ENCODE measurements at regions not wholly inside any gene's neighbourhood (a gene's known extent, or its start where the extent isn't known, plus 50 kb on each side); places are given as distances from the start of the nearest gene placed in this dataset.
"Not testable (repeated sequence)": the region's sequence is repeated elsewhere in the genome, so short reads cannot be mapped to it uniquely, and the experiment has no call there.

- WGBS, 10 experiments = 50 to 83% (median 80%) methylated on average over 1 to 4 of the region's 4 CpGs; no CpG with 5 or more reads in 7 of the 10 experiments
- ATAC-seq (replicated peaks in 6 of 8) = no peak
- no peak overlapping the region for H3K4me3 ChIP-seq
- in situ Hi-C loops (cut with MboI; ENCODE audit: low pct_unique_long_range_greater_than_20kb in 2 of 9, low sequenced_read_pairs in 9 of 9, unreplicated experiment in 9 of 9) = no loop called here
- H3K27ac ChIP-seq = no peak overlapping the region
- H3K4me1 ChIP-seq (replicated peaks in 1 of 2) = peaks cover 1 to 2% of the 10 kb centered on the region in 2 donors
Measured at GRCh38 chr2:120638450-120638849, 97.2 kb upstream of the GLI2 start.

- 33 to 100% (median 79%) methylated on average over 1 to 4 of the region's 5 CpGs; no CpG with 5 or more reads in 1 of the 10 experiments for WGBS, 10 experiments
- H3K4me1 ChIP-seq (replicated peaks in 1 of 2) = no peaks in the 10 kb centered on the region
- no peak overlapping the region for H3K27ac ChIP-seq
- in situ Hi-C loops (cut with MboI; ENCODE audit: low pct_unique_long_range_greater_than_20kb in 2 of 9, low sequenced_read_pairs in 9 of 9, unreplicated experiment in 9 of 9) = no loop called here
- no peak for ATAC-seq (replicated peaks in 6 of 8)
- no peak overlapping the region for H3K4me3 ChIP-seq
Measured at GRCh38 chr2:120641366-120641771, 94.3 kb upstream of the GLI2 start.

- in situ Hi-C loops (cut with MboI; ENCODE audit: low pct_unique_long_range_greater_than_20kb in 2 of 9, low sequenced_read_pairs in 9 of 9, unreplicated experiment in 9 of 9) = no loop called here
- no peaks in the 10 kb centered on the region for H3K4me1 ChIP-seq (replicated peaks in 1 of 2)
- WGBS, 10 experiments = 49 to 90% (median 71%) methylated on average over 1 to 3 of the region's 4 CpGs; no CpG with 5 or more reads in 3 of the 10 experiments
- H3K4me3 ChIP-seq = no peak overlapping the region
- no peak overlapping the region for H3K27ac ChIP-seq
- no peak for ATAC-seq (replicated peaks in 6 of 8)
Measured at GRCh38 chr2:120642646-120643045, 93.0 kb upstream of the GLI2 start.

GRCh38 chr2:120646994-120647393 is 88.7 kb upstream of the GLI2 start:
- Histone ChIP-seq H3K4me1 (replicated peaks in 1 of 2) (no peaks in the 10 kb centered on the region), H3K27ac (no peak overlapping the region), H3K4me3 (no peak overlapping the region)
- no peak for ATAC-seq (replicated peaks in 6 of 8)
- WGBS, 10 experiments = 0 to 100% (median 77%) methylated on average over 1 to 3 of the region's 3 CpGs
- in situ Hi-C loops (cut with MboI; ENCODE audit: low pct_unique_long_range_greater_than_20kb in 2 of 9, low sequenced_read_pairs in 9 of 9, unreplicated experiment in 9 of 9) = no loop called here

GRCh38 chr2:120647487-120647886 is 88.2 kb upstream of the GLI2 start:
- in situ Hi-C loops (cut with MboI; ENCODE audit: low pct_unique_long_range_greater_than_20kb in 2 of 9, low sequenced_read_pairs in 9 of 9, unreplicated experiment in 9 of 9) = no loop called here
- Histone ChIP-seq H3K27ac (no peak overlapping the region), H3K4me1 (replicated peaks in 1 of 2) (no peaks in the 10 kb centered on the region), H3K4me3 (no peak overlapping the region)
- 0 to 69% (median 59%) methylated on average over 2 to 6 of the region's 6 CpGs; no CpG with 5 or more reads in 3 of the 10 experiments for whole genome bisulfite sequencing, 10 experiments
- ATAC-seq (replicated peaks in 6 of 8) = no peak

GRCh38 chr2:120649381-120649780 is 86.3 kb upstream of the GLI2 start:
- in situ Hi-C loops (cut with MboI; ENCODE audit: low pct_unique_long_range_greater_than_20kb in 2 of 9, low sequenced_read_pairs in 9 of 9, unreplicated experiment in 9 of 9); H3K4me3 ChIP-seq; H3K4me1 ChIP-seq (replicated peaks in 1 of 2); H3K27ac ChIP-seq; ATAC-seq (replicated peaks in 6 of 8): not testable (repeated sequence)
- 50 to 92% (median 71%) methylated on average over 1 to 4 of the region's 7 CpGs; no CpG with 5 or more reads in 5 of the 10 experiments for WGBS, 10 experiments

GRCh38 chr2:120650022-120650644 is 85.5 kb upstream of the GLI2 start:
- no peak for ATAC-seq (replicated peaks in 6 of 8)
- 0 to 83% (median 52%) methylated on average over 1 of the region's 1 CpG; no CpG with 5 or more reads in 4 of the 10 experiments for WGBS, 10 experiments
- in situ Hi-C loops (cut with MboI; ENCODE audit: low pct_unique_long_range_greater_than_20kb in 2 of 9, low sequenced_read_pairs in 9 of 9, unreplicated experiment in 9 of 9) = loop anchor here in 2 of 9 experiments (25.0 kb wide), 2 partner anchors 88 to 113 kb away; no protein-coding TSS in a partner anchor
- H3K4me3 ChIP-seq = no peak overlapping the region
- no peak overlapping the region for H3K27ac ChIP-seq
- no peaks in the 10 kb centered on the region for H3K4me1 ChIP-seq (replicated peaks in 1 of 2)

- ATAC-seq (replicated peaks in 6 of 8) = no peak
- Histone ChIP-seq H3K4me1 (replicated peaks in 1 of 2) (peaks cover 7 to 15% of the 10 kb centered on the region in 2 donors), H3K4me3 (no peak overlapping the region), H3K27ac (no peak overlapping the region)
- in situ Hi-C loops (cut with MboI; ENCODE audit: low pct_unique_long_range_greater_than_20kb in 2 of 9, low sequenced_read_pairs in 9 of 9, unreplicated experiment in 9 of 9) = loop anchor here in 2 of 9 experiments (25.0 kb wide), 2 partner anchors 90 to 115 kb away; no protein-coding TSS in a partner anchor
Measured at GRCh38 chr2:120651818-120652217, 83.8 kb upstream of the GLI2 start.

GRCh38 chr2:120653046-120653445 is 82.6 kb upstream of the GLI2 start:
- H3K4me3 ChIP-seq = no peak overlapping the region
- H3K27ac ChIP-seq = no peak overlapping the region
- in situ Hi-C loops (cut with MboI; ENCODE audit: low pct_unique_long_range_greater_than_20kb in 2 of 9, low sequenced_read_pairs in 9 of 9, unreplicated experiment in 9 of 9) = loop anchor here in 2 of 9 experiments (25.0 kb wide), 2 partner anchors 91 to 116 kb away; no protein-coding TSS in a partner anchor
- ATAC-seq (replicated peaks in 6 of 8) = no peak
- H3K4me1 ChIP-seq (replicated peaks in 1 of 2) = peaks cover 15 to 22% of the 10 kb centered on the region in 2 donors
- WGBS, 10 experiments = 0 to 92% (median 68%) methylated on average over 1 to 2 of the region's 2 CpGs; no CpG with 5 or more reads in 3 of the 10 experiments

GRCh38 chr2:120653871-120654270 is 81.8 kb upstream of the GLI2 start:
- no peak for ATAC-seq (replicated peaks in 6 of 8)
- H3K27ac ChIP-seq = no peak overlapping the region
- in situ Hi-C loops (cut with MboI; ENCODE audit: low pct_unique_long_range_greater_than_20kb in 2 of 9, low sequenced_read_pairs in 9 of 9, unreplicated experiment in 9 of 9) = loop anchor here in 2 of 9 experiments (25.0 kb wide), 2 partner anchors 92 to 117 kb away; no protein-coding TSS in a partner anchor
- no peak overlapping the region for H3K4me3 ChIP-seq
- peaks cover 15 to 27% of the 10 kb centered on the region in 2 donors for H3K4me1 ChIP-seq (replicated peaks in 1 of 2)
- 40 to 92% (median 83%) methylated on average over 1 to 11 of the region's 13 CpGs; no CpG with 5 or more reads in 3 of the 10 experiments for WGBS, 10 experiments

- no peak for ATAC-seq (replicated peaks in 6 of 8)
- no peak overlapping the region for H3K4me3 ChIP-seq
Measured at GRCh38 chr2:120654381-120655134, 81.1 kb upstream of the GLI2 start.

GRCh38 chr2:120656273-120656950 is 79.3 kb upstream of the GLI2 start:
- in situ Hi-C loops (cut with MboI; ENCODE audit: low pct_unique_long_range_greater_than_20kb in 2 of 9, low sequenced_read_pairs in 9 of 9, unreplicated experiment in 9 of 9) = loop anchor here in 2 of 9 experiments (25.0 kb wide), 2 partner anchors 94 to 119 kb away; no protein-coding TSS in a partner anchor
- ATAC-seq (replicated peaks in 6 of 8) = peak in 1 of 8 experiments; percentile 37
- Histone ChIP-seq H3K4me1 (replicated peaks in 1 of 2) (peaks cover 38 to 52% of the 10 kb centered on the region in 2 donors), H3K4me3 (no peak overlapping the region), H3K27ac (peak overlapping the region in 1 of 2 donors; percentile 49)
- WGBS, 10 experiments = 19 to 100% (median 53%) methylated on average over 1 to 11 of the region's 19 CpGs; no CpG with 5 or more reads in 2 of the 10 experiments

More at GRCh38 chr2:120654381-120655134, 81.1 kb upstream of the GLI2 start:
- in situ Hi-C loops (cut with MboI; ENCODE audit: low pct_unique_long_range_greater_than_20kb in 2 of 9, low sequenced_read_pairs in 9 of 9, unreplicated experiment in 9 of 9) = loop anchor here in 2 of 9 experiments (25.0 kb wide), 2 partner anchors 92 to 117 kb away; no protein-coding TSS in a partner anchor
- Histone ChIP-seq H3K27ac (no peak overlapping the region), H3K4me1 (replicated peaks in 1 of 2) (peaks cover 20 to 34% of the 10 kb centered on the region in 2 donors)
- 21 to 95% (median 88%) methylated on average over 3 to 6 of the region's 54 CpGs; no CpG with 5 or more reads in 7 of the 10 experiments for WGBS, 10 experiments

Measured in motor neuron (in vitro differentiated cells).